ENCODE measurements at regions not wholly inside any gene's neighbourhood (a gene's known extent, or its start where the extent isn't known, plus 50 kb on each side); places are given as distances from the start of the nearest gene placed in this dataset.
"Not testable (repeated sequence)": the region's sequence is repeated elsewhere in the genome, so short reads cannot be mapped to it uniquely, and the experiment has no call there.

DNA sequence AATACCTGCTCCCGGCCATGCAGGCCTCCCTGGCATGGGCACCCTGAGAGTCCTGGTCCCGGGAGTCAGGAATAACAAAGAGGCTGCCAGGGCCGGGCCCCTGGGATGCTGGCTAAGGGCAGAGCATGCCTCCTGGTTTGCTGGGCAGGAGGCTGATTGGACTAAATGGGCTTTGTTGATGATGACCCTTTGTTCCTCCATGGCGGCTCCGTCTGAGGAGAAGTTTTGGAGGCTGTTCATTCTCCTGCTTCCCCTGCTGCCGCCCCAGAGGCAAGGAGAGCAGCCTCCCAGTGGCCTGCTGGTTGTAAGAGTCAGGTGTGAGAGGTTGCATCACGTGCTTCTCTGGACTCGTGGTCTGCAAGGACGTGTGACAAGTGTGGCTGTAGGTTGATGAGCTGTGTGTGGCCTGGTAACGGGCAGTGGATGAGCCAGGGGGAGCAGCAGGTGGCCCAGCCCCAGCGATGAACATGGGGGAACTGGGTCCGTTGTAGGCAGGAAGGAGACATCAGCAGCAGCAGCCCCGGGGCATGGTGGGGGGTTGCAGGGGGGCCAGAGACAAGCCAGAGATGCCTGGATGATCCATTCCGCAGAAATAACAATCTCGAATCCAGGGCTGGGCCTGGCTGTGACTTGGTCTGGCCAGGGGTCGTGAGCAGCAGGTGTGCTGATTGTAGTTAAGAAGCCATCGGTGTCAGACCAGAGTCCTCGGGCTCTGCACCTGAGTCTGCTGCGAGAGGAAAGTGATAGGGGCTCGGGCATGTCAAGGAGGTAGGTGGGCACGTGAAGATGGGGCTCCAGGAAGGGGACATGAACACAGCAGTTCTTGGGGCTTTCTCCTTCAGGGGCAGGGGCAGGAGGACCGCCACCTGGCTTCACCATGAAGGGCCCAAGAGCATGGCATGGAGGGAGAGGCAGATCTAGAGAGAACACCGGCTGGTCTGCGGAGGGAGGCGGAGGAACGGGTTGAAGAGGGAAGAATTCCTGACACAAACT, 101.4 kb downstream of the TNFRSF13B start:
- Histone ChIP-seq H3K9ac (no peak overlapping the region), H3K79me2 (ENCODE audit: insufficient read depth) (no peaks in the 10 kb centered on the region), H3K4me1 (ENCODE audit: insufficient read depth) (peaks cover 12% of the 10 kb centered on the region), H3F3A (ENCODE audit: insufficient read depth) (peaks cover 9% of the 10 kb centered on the region; the same call in 1 of the 2 replicates), H3K9me3 (ENCODE audit: low read depth) (no peaks in the 10 kb centered on the region), H4K20me1 (ENCODE audit: insufficient read depth) (no peaks in the 10 kb centered on the region), H3K4me2 (ENCODE audit: unreplicated experiment) (no peak overlapping the region), H3K27me3 (replicated peaks; ENCODE audit: insufficient read depth) (peaks cover 10% of the 10 kb centered on the region; the same call in 1 of the 2 replicates), H3K4me3 (no peak overlapping the region), H3K27ac (no peak overlapping the region), H3K36me3 (ENCODE audit: low read depth) (no peaks in the 10 kb centered on the region), H2AFZ (no peak overlapping the region), H3K9me2 (ENCODE audit: insufficient read depth) (no peaks in the 10 kb centered on the region)
- 71 to 76% methylated on average over 25 to 26 of the region's 26 CpGs for WGBS, 2 experiments (ENCODE audit: low coverage in 1 of 2, low lambda C conversion rate in 2 of 2, missing lambda C conversion rate in 2 of 2)
- TF ChIP-seq EZH2 (IDR thresholded peaks at IDR 0.05; ENCODE audit: insufficient read depth, poor library complexity, severe bottlenecking), result no peak
- TF ChIP-seq EZH2phosphoT487 (IDR thresholded peaks at IDR 0.05; ENCODE audit: insufficient read depth, low read depth), result no peak
- no peak for DNase-seq
- in situ Hi-C loops (cut with MboI), result no loop called here

DNA sequence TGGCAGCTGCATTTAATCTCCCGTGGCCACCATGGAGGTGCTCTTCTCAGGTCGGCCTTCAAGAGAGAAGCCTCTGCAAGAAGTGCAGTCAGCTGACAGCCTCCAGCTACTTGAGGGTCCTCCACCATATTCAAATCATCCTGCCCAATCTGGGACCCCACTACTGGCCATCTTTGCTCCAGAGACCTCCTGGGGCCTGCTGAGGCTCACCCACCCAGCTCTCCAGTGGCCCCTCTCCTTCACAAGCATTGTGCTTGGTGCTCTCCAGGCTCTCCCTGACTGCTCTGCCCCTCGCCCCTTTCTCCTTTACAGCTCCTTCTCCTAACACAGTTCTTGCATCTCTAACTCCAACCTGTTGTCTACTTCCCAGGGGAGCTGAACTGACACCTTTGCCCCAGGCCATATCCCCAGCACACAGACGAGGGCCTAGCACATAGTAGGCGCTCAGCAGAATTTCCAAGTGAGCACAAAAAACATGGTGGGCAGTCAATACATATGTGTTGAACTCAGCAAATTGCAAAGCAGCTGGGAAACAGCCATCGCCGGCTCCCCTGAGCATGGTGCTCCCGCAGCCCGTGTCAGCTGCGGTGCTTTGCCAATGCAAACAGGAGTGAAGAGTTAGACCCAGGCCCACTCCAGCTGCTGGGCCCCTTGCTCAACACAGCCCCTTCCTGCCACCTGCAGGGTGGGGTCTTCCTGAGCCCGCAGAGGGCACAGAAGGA, 102.2 kb downstream of the TNFRSF13B start:
- H3K4me3 ChIP-seq; H3F3A ChIP-seq (ENCODE audit: insufficient read depth); H3K9me3 ChIP-seq (ENCODE audit: low read depth); H4K20me1 ChIP-seq (ENCODE audit: insufficient read depth); H3K4me2 ChIP-seq (ENCODE audit: unreplicated experiment); H3K9ac ChIP-seq; H3K79me2 ChIP-seq (ENCODE audit: insufficient read depth); H3K36me3 ChIP-seq (ENCODE audit: low read depth); H2AFZ ChIP-seq; H3K27ac ChIP-seq; H3K27me3 ChIP-seq (replicated peaks; ENCODE audit: insufficient read depth); H3K9me2 ChIP-seq (ENCODE audit: insufficient read depth); DNase-seq; in situ Hi-C loops (cut with MboI): not testable (repeated sequence)
- H3K4me1 ChIP-seq (ENCODE audit: insufficient read depth), result peaks cover 12% of the 10 kb centered on the region
- WGBS, 2 experiments (ENCODE audit: low coverage in 1 of 2, low lambda C conversion rate in 2 of 2, missing lambda C conversion rate in 2 of 2), result 77 to 80% methylated on average over 10 to 11 of the region's 11 CpGs

DNA sequence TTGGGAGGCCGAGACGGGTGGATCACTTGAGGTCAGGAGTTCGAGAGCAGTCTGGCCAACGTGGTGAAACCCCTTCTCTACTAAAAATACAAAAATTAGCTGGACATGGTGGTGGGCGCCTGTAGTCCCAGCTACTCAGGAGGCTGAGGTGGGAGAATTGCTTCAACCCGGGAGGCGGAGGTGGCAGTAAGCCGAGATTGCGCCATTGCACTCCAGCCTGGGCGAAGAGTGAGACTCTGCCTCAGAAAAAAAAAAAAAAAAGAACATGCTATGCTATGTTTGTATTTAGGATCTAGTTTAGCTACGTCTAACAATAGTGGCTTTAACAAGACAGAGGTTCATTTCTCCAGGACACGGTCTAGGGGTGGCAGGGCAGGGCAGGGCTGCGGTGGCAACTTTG, 103.3 kb downstream of the TNFRSF13B start:
- H3K9me2 ChIP-seq (ENCODE audit: insufficient read depth); H3K79me2 ChIP-seq (ENCODE audit: insufficient read depth); H3F3A ChIP-seq (ENCODE audit: insufficient read depth); H3K9me3 ChIP-seq (ENCODE audit: low read depth); H3K4me3 ChIP-seq; H2AFZ ChIP-seq; in situ Hi-C loops (cut with MboI); H3K9ac ChIP-seq; H3K27ac ChIP-seq; H3K27me3 ChIP-seq (replicated peaks; ENCODE audit: insufficient read depth); H3K36me3 ChIP-seq (ENCODE audit: low read depth); H3K4me2 ChIP-seq (ENCODE audit: unreplicated experiment); DNase-seq; H4K20me1 ChIP-seq (ENCODE audit: insufficient read depth): not testable (repeated sequence)
- H3K4me1 ChIP-seq (ENCODE audit: insufficient read depth), result peaks cover 12% of the 10 kb centered on the region
- 91 to 93% methylated on average over 13 of the region's 13 CpGs for WGBS, 2 experiments (ENCODE audit: low coverage in 1 of 2, low lambda C conversion rate in 2 of 2, missing lambda C conversion rate in 2 of 2)

GRCh38 chr17:16867545-16867944, 104.4 kb downstream of the TNFRSF13B start:
- H3K4me1 ChIP-seq (ENCODE audit: insufficient read depth), result peaks cover 12% of the 10 kb centered on the region
- H3F3A ChIP-seq (ENCODE audit: insufficient read depth); H3K9ac ChIP-seq; H3K4me2 ChIP-seq (ENCODE audit: unreplicated experiment); H3K79me2 ChIP-seq (ENCODE audit: insufficient read depth); H2AFZ ChIP-seq; H3K9me3 ChIP-seq (ENCODE audit: low read depth); H3K27ac ChIP-seq; H3K27me3 ChIP-seq (replicated peaks; ENCODE audit: insufficient read depth); H4K20me1 ChIP-seq (ENCODE audit: insufficient read depth); DNase-seq; H3K36me3 ChIP-seq (ENCODE audit: low read depth); H3K4me3 ChIP-seq; H3K9me2 ChIP-seq (ENCODE audit: insufficient read depth); in situ Hi-C loops (cut with MboI): not testable (repeated sequence)
- WGBS, 2 experiments (ENCODE audit: low coverage in 1 of 2, low lambda C conversion rate in 2 of 2, missing lambda C conversion rate in 2 of 2), result 20% methylated on average over 1 of the region's 5 CpGs; no CpG with 5 or more reads in 1 of the 2 experiments

DNA sequence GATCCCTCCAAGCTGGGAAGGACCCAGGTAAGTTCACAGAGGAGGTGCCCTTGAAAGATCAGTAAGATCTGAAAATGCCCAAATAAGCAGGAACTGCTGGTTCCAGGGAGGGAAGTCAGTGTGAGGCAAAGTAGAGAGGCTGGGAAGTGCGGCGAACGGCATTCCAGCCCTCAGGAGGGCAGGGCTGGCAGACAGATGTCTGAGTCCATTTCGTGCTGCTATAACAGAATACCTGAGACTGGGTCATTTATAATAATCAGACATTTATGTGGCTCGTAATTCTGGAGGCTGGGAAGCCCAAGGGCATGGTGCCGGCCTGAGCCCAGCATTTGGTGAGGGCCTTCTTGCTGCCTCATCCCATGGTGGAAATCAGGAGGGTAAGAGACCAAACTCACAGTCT, 105.1 kb downstream of the TNFRSF13B start:
- H3K9me2 ChIP-seq (ENCODE audit: insufficient read depth); H3K79me2 ChIP-seq (ENCODE audit: insufficient read depth); DNase-seq; H2AFZ ChIP-seq; H3K9ac ChIP-seq; in situ Hi-C loops (cut with MboI); H3K27ac ChIP-seq; H3F3A ChIP-seq (ENCODE audit: insufficient read depth); H3K4me2 ChIP-seq (ENCODE audit: unreplicated experiment); H3K4me3 ChIP-seq; H3K27me3 ChIP-seq (replicated peaks; ENCODE audit: insufficient read depth); H4K20me1 ChIP-seq (ENCODE audit: insufficient read depth); H3K36me3 ChIP-seq (ENCODE audit: low read depth); H3K9me3 ChIP-seq (ENCODE audit: low read depth): not testable (repeated sequence)
- WGBS, 2 experiments (ENCODE audit: low coverage in 1 of 2, low lambda C conversion rate in 2 of 2, missing lambda C conversion rate in 2 of 2), result 75 to 76% methylated on average over 6 of the region's 6 CpGs
- H3K4me1 ChIP-seq (ENCODE audit: insufficient read depth), result peaks cover 12% of the 10 kb centered on the region
